ENCODE measurements at regions not wholly inside any gene's neighbourhood (a gene's known extent, or its start where the extent isn't known, plus 50 kb on each side); places are given as distances from the start of the nearest gene placed in this dataset.
A peak's percentile ranks its signal among the peaks of the same experiment; 100 is the strongest.
"Not testable (repeated sequence)": the region's sequence is repeated elsewhere in the genome, so short reads cannot be mapped to it uniquely, and the experiment has no call there.

DNA sequence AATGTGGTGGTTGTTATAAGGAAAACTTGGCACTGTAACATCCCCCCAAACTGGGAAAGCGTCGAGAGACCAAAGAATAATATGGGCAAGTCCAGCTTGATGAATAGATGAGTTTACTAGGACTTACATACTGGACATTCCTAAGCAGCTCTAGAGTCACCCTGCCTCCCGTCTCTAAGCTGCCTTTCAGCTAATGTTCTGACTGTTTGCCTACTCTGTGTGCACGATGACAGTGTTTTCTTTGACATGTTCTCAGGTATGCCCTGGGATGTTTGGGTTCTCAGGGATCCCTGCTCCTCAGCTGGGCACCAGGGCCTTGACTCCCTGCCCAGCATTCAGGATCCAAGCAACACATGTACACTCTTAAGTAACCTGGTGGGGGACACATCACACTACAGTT, 87.5 kb downstream of the MRPL57 start:
- not testable (repeated sequence) for DNase-seq

DNA sequence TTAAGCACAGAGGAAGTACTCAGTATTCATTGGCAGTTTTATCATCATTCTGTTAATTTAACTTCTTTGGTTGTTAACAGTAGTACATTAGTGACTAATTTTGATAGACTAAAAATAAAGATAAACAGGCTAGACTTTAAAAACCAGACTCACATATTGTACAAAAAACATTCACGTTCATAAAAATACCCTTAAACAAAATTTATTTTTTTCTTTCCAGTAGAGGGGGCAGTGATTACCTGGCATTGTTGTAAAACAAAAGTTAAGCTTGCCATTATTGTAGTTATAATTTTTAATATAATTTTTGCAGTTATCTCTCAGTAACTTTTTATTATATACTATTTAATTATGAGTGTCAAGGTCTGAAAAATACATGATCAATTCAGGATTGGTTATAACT, 92.0 kb downstream of the MRPL57 start:
- not testable (repeated sequence) for DNase-seq

DNA sequence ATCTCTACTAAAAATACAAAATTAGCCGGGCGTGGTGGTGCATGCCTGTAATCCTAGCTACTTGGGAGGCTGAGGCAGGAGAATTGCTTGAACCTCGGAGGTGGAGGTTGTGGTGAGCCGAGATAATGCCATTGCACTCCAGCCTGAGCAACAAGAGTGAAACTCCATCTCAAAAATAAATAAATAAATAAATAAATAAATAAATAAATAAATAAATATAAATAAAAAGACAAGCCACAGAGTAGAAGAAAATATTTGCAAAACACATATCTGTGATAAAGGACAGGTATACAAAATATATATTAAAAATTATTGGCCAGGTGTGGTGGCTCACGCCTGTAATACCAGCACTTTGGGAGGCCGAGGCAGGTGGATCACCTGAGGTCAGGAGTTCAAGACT, 96.0 kb downstream of the MRPL57 start:
- DNase-seq, result not testable (repeated sequence)

DNA sequence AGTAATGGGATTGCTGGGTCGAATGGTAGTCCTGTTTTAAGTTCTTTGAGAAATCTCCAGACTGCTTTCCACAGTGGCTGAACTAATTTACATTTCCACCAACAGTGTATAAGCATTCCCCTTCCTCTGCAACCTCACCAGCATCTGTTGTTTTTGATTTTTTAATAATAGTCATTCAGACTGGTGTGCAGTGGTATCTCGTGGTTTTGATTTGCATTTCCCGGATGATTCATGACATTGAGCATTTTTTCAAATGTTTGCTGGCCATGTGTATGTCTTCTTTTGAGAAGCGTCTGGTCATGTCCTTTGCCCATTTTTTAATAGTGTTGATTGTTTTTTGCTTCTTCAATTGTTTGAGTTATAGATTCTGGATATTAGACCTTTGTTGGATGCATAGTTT, 98.0 kb downstream of the MRPL57 start:
- DNase-seq, result not testable (repeated sequence)

DNA sequence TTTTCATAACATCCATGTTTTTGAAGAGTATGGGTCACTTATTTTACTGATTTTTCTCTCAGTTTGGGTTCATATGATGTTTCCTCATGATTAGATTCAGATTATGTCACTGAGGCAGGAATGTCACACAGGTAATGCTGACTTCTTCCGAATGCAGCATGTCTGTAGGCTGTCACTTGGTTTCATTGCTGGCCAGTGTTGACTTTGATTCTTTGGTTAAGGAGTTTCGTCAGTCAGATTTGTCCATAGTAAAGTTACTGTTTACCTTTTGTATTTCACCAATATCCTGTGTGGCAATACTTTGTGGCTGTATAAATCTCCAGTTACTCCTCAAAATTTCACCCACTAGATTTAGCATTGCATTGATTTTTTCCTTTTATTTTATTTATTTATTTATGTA, 105.6 kb downstream of the MRPL57 start:
- no peak for DNase-seq

DNA sequence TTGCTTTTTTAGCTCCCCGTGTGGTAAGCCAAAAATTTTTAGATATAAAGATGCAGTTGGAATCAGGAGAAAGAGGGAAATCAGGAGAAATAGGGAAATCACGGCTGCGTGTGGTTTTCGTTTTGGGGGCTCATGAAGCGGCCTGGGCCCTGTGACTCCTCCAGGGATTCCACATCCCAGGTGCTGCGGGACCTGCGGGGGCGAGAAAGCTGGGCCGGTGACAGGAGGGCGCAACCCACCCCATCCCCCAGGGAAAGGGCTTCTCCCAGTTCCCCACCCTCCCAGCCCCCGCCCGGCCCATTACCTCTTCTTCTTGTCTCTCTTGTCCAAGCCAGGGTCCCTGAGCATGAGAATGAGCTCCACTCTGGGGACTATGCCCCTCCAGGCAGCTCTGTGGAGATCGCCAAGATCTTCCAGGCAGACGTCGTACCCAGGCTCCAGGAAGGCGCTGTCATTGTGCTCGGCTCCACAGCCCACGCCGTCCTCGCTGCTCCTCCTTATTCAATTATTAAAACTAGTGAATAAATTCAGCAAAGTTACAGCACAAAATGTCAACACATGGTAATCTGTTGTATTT, 111.0 kb downstream of the MRPL57 start:
- no peak for DNase-seq

DNA sequence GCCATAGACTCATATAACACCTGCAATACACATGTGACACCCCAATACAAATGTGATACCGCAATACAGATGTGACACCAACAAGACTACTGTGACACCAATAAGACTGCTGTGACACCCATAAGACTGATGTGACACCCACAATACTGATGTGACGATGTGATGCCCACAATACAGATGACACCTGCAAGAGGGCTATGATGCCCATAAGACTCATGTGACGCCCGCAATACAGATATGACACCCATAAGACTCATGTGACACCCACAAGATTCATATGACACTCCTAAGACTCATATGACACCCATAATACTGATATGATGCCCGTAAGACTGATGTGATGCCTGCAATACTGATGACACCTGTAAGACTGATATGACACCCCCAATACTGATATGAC, 113.0 kb downstream of the MRPL57 start:
- no peak for DNase-seq

DNA sequence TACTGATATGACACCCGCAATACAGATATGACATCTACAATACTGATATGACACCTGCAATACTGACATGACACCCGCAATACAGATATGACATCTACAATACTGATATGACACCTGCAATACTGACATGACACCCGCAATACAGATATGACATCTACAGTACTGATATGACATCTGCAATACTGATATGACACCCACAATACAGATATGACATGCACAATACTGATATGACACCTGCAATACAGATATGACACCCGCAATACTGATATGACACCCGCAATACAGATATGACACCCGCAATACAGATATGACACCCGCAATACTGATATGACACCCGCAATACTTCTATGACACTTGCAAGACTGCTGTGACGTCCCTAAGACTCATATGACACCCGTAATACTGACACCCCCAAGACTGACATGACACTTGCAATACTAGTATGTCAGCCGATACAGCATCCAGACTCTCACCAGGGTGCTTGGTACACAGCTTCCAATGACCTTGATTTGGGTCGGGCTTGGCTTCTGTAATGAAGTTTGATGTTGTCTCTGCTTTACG, 114.1 kb downstream of the MRPL57 start:
- DNase-seq, result not testable (repeated sequence)

DNA sequence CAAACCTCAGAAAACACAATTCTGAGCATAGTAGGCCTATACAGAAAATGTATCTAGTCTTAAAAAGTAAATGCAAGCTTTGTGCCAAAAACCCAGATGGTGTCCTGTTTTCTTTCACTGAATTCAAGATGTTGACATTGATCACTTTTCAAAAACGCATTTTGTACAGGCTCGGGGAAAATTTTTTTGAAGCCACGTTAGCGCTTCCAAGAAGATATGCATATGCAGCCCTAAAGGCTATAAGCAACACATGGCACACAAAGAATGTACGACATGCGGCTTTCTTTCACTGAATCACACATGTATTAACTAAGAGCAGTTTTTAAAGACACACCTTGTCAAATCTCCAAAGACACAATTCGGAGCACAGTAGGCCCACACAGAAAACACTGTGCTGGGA, 115.4 kb downstream of the MRPL57 start:
- DNase-seq, result no peak

DNA sequence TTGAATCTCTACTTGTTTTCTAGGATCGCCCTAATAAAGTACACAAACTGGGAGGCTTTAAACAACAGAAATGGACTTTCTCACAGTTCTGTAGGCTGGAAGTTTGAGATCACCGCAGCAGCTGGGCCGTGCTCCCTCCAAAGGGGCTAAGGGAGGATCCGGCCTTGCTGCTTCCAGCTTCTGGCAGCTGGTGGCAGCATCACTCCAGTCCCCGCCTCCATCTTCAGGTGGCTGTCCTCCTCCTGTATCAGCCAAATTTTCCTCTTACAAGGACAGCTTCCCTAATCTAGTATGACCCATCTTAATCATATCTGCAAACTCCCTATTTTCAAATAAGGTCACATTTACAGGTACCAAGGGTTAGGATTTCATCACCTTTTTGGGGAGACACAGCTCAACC, 120.5 kb downstream of the MRPL57 start:
- DNase-seq, result peak; percentile 67

DNA sequence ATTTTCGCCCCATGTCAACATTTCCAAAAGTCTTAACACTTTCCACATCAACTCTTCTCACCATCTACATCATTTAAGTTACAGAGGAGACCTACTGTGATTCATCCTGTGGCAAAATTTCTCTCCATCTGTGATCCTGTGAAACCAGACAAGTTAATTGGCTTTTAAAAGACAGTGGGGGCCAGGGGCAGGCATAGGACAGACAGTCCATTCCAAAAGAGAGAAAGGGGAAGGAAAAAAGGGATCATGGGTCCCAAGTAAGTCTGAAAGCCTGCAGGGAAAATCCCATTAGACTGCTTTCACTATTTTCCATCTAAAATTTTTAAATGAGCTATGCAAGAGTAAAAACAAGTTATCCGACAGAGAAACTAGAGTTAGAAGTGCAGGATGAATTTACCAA, 121.0 kb downstream of the MRPL57 start:
- no peak for DNase-seq

DNA sequence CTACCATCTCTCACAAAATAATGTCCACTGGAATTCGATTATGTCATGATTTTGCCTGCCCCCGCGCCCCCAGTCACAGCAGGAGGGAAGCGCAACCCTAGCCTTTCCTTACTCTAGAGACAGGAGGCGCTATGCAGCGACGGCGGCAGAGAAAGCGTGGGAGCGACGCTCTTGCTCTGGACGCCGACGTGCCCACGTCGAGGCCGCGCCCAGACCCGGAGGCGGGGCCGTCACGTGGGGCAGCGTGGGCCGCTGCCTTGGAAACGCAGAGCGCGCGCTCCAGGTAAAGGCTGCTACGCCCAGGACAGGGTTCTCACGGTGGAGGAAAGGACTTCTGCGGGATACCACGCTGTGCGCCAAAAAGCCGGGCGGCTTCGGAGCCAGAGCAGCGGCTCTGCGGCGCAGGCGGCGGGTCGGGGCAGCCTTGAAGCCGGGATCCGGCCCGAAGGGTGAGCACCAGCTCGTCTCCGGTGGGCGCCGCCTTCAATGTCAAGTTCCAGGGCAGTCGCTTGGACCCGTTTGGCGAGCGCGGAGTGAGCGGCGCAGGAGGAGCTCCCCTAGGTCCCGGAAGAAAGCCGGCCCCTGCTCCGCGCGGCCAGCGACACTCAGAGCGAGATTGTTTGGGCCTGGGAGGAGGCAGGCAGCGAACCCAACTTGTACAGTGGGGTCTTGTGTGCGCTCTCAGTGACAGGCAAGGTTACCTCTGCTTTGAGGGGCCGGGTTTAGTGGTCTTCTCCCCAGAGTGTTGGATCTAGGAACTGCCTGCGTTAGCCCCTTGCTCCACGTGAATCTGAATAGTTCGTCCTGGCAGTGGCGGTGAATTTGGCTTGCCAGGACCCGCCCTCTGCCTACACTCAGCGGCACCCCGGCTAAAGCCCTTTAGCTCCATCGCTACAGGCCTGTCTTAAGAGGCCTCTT, 121.7 kb downstream of the MRPL57 start:
- peak; percentile 91 for DNase-seq

DNA sequence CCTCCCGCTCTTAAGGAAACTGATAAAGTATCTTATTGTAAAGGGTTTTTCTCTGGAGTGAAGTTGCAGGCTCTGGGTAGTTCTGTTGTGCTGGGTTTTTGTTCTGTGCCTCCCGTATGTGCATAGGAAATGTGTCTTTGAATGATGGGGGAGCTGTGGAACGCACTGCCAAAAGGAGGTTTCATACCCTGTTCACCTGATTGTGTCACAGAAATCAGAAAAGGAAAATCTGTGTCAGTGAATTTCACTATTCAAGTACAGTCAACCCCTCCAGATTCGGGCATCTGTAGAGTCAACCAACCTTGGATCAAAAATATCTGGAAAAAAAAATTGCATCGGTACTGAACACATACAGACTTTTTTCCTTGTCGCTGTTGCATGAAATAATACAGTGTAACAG, 127.8 kb downstream of the MRPL57 start:
- no peak for DNase-seq

DNA sequence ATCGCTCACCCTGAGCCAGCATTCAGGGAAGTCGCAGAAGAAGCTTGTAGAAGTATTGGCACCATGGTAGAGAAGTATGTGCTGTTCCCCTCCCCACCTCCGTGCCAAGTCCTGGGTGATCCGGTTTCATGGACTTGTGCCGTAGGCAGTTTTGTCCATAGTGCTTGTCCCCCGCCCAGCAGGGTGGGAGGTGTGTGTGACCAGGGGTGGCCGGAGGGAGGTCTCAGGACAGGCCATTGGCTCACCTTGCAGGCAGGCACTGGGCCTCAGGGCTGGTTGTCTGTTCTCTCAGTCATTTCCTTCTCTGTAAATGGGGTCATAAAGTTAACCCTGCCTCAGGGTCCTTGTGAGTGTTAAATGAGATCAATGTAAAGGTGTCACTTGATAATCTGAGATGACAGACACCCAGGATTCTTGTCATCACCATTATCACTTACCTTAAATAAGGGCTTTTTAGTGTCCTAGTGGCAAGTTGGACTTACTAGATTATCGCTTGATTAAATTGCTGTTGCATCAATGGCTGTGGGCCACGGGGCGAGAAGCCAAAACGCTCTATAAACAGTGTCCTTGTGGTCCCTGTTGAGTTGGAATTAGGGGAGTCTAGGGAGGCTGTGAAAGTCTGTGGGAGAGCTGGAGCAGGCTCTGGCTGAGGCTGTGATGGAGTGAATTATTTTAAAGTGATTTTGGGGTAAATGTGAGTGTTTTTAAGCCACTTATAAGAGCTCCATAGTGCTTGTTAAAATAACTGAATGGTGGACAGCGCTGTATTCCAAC, 130.0 kb downstream of the MRPL57 start:
- not testable (repeated sequence) for DNase-seq

DNA sequence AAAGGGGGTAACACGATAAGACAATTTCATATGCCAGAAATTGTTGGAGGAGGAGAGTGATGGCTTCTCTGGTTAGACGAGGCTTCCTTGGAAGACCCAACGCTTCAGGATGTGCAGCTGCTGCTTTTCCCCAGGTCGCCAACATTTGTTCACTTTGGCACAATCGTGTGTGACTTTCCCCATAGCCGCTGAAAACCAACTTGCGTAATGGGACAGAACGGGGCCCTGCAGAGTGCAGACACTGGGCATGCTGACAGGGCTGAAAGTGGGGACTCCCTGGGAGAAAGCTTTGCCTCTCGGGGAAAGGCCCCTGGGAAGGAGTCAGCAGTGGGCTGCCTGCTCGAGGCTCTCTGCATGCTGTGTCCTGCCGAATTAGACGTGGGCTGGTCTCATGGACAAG, 130.7 kb downstream of the MRPL57 start:
- not testable (repeated sequence) for DNase-seq

DNA sequence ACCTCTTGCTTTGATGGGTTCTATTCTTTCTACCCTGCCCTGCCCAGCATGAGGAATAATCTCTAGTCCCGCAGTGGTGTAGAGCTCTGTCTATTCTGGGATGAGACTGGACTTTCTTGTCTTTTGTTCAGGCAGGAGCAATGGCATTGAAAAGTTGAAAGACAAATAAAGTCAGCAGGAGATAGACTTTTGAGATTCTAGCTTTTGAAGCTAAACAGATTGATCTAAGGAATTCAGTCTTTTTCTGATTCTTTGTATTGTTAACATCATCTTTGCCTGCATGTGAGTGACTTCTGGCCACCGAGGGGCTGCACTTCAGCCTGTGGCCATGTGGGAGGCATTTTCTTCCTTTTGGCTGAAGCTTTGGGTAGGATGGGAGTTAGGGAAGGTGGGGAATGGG, 132.4 kb downstream of the MRPL57 start:
- no peak for DNase-seq

DNA sequence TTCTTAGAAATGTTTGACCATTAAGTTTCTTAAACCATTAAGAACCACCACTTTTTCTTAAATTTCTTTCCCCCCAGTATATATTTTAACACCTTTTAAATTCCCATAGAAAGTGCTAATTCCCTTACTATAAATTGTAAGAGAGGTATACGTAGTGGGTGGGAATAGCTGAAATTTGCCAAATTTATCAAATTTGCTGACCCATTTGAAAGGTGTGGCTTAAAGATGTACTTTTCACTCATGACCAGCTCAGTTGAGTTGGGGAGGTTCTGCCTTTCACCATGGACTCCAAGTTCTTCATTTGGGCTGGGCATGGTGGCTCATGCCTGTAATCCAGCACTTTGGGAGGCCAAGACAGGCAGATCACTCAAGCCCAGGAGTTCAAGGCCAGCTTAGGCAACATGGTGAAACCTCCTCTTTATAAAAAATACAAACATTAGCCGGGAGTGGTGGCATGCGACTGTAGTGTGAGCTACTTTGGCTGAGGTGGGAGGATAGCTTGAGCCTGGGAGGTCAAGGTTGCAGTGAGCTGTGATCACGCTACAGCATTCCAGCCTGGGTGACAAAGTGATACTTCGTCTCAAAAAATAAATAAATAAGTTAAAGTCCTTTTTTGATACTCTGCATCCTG, 133.2 kb downstream of the MRPL57 start:
- no peak for DNase-seq

DNA sequence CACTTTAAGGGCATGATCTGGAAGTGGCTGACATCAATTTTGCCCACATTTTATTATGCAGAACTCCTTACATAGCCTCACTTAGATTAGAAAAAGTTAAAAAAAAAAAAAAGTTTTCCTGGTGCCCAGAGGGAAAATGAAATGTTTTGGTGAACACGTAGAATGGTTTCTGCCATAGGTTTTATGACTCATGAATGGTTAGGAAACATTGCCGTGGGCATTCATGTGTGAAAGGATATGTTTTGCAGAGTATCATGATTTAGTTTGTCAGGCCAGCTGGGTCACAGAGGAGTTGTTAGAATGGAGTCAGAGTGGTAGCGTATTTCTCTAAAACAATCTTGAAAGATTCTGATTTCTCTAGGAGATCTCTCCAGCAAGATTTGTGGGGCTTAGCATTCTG, 133.8 kb downstream of the MRPL57 start:
- no peak for DNase-seq

DNA sequence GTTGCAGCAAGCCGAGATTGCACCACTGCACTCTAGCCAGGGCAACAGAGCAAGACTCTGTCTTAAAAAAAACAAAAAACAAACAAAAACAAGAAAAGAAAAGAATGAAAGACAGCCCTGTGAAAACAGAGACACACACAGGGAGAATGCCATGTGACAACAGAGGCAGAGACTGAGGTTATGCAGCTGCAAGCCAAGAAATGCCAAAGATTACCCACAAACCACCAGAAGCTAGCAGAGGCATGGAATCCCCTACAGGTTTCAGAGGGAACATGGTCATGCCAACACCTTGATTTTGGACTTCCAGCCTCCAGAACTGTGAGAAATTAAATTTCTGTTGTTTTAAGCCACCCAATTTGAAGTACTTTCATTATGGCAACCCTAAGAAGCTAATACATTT, 138.5 kb downstream of the MRPL57 start:
- DNase-seq, result not testable (repeated sequence)

DNA sequence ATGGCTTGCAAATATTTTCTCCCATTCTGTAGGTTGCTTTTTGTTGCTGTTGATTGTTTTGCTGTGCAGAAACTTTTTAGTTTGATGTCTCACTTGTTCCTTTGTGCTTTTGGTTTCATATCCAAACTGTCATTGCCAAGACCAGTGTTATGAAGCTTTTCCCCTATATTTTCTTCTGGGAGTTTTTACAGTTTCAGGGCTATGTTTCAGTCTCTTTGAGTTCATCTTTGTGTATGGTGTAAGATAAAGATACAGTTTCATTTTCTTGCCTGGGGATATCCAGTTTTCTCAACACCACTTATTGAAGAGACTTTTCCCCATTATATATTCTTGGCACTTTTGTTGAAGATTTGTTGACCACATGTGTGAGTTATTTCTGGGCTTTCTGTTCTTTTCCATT, 139.9 kb downstream of the MRPL57 start:
- DNase-seq, result no peak

DNA sequence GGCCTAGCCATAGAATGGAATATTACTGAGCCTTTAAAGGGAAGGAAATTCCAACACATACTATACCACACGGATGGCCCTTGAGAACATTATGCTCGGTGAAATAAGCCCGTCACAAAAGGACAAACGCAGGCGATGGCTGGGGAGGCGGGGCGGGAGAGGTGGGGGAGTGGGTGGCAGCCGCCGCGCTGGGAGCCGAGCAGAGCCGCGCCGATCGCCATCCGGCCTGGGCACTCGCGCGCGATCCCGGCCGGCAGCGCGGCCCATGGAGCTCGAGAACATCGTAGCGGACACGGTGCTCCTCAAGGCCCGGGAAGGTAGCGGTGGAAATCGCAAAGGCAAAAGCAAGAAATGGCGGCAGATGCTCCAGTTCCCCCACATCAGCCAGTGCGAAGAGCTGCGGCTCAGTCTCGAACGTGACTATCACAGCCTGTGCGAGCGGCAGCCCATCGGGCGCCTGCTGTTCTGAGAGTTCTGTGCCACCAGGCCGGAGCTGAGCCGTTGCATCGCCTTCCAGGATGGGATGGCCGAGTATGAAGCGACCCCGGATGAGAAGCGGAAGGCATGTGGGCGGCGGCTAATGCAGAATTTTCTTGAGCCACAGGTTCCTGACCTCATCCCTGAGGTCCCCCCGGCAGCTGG, 140.1 kb downstream of the ZDHHC20 start:
- DNase-seq, result no peak

DNA sequence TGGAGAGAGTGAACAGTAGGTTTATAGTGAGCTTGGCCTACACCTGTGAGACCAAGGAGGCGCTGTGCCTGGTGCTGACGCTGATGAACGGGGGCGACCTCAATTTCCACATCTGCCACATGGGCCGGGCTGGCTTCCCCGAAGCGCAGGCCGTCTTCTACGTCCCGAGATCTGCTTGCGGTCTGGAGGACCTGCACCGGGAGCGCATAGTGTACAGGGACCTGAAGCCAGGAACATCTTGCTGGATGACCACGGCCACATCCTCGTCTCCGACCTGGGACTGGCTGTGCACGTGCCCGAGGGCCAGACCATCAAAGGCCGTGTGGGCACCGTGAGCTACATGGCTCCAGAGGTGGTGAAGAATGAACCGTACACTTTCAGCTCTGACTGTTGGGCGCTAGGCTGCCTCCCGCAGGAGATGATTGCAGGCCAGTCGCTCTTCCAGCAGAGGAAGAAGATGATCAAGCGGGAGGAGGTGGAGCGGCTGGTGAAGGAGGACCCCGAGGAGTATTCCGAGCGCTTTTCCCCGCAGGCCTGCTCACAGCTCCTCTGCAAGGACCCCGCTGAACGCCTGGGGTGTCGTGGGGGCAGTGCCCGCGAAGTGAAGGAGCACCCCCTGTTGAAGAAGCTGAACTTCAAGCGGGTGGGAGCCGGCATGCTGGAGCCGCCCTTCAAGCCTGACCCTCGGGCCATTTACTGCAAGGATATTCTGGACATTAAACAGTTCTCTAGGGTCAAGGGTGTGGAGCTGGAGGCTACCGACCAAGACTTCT, 139.0 kb downstream of the ZDHHC20 start:
- no peak for DNase-seq

All from activated CD8-positive, alpha-beta memory T cell treated with anti-CD3 and anti-CD28 coated beads for 24 hours (primary cell).